KOPT-K1 (cell line): ENCODE measurements at regions not wholly inside any gene's neighbourhood (a gene's known extent, or its start where the extent isn't known, plus 50 kb on each side); places are given as distances from the start of the nearest gene placed in this dataset.
"Not testable (repeated sequence)": the region's sequence is repeated elsewhere in the genome, so short reads cannot be mapped to it uniquely, and the experiment has no call there.

Source experiments
- H3K27ac ChIP-seq: fragments of 200-600 bp; sonication (generic); 2 replicates; pipeline ENCODE4 v1.5.1; 2016; ENCODE audit warnings: antibody characterized with exemption, mild to moderate bottlenecking, low read depth, low read length; ENCODE audit not compliant: poor library complexity, severe bottlenecking
- H3K36me3 ChIP-seq: fragments of 200-600 bp; sonication (generic); 2 replicates; pipeline ENCODE4 v1.5.1; 2017; ENCODE audit warnings: antibody characterized with exemption, mild to moderate bottlenecking, low read length, moderate library complexity; ENCODE audit not compliant: insufficient read depth
- H3K9me3 ChIP-seq: fragments of 200-600 bp; sonication (generic); 2 replicates; pipeline ENCODE4 v1.5.1; 2017; ENCODE audit warnings: antibody characterized with exemption, low read length, mild to moderate bottlenecking; ENCODE audit not compliant: insufficient read depth, poor library complexity, severe bottlenecking

DNA sequence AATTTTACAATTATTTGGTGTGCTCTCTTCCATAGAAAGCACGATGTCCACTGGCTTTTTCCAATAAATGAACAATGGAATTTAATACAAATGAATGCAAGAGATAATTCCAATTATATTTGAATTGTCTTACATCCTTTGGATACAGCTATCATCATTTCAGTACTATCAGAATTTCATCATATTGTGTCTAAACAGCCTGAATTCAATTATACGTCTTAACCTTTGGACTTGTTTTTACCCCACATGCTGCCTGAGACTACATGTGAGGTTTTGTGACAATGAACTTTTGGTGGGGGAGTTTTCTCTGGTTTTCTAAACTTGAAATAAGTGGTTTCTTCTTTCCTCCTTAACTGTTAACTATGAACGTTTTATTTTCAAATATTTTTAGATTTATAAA is 1176.0 kb downstream of the EPHA7 start:
- Histone ChIP-seq H3K9me3 (no peaks in the 10 kb centered on the region), H3K27ac (no peak overlapping the region), H3K36me3 (no peaks in the 10 kb centered on the region)

DNA sequence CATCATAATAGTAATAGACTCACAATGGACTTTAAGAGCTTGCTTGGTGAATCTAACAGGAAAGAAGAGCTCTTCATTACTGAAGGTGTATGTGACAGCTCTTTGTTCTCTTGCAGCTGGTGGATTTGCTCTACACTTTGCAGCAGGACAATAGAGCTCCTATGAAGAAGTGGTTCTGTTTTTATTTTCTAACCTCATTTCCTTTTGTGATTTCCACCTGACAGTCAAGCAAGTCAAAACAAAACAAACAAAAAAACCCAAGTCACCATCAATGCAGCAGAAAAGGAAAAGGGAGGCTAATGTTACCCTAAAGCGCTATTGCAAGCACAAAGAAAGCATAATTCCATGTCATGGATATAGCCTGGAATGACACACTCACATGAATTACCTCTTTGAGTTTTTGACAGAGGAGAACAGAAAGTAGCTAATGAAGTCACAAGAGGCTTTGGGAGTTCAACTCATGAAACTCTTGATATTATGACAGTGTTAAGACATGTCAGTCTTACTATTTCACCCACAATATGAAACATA is 1188.1 kb downstream of the EPHA7 start:
- no peaks in the 10 kb centered on the region for H3K36me3 ChIP-seq
- no peak overlapping the region for H3K27ac ChIP-seq
- H3K9me3 ChIP-seq: no peaks in the 10 kb centered on the region

DNA sequence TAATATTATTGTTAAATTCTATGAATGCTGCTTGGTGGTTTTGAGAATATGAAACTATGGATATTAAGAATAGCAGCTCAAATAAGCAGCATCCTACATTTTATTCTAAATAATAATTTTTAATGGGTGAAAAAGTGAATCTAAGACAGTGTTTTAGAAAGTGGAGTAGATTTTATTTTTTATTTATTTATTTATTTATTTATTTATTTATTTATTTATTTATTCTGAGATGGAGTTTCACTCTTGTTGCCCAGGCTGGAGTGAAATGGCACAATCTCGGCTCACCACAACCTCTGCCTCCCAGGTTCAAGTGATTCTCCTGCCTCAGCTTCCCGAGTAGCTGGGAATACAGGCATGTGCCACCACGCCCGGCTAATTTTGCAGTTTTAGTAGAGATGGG is 1199.4 kb downstream of the EPHA7 start:
- H3K27ac ChIP-seq, H3K9me3 ChIP-seq, H3K36me3 ChIP-seq: not testable (repeated sequence)

DNA sequence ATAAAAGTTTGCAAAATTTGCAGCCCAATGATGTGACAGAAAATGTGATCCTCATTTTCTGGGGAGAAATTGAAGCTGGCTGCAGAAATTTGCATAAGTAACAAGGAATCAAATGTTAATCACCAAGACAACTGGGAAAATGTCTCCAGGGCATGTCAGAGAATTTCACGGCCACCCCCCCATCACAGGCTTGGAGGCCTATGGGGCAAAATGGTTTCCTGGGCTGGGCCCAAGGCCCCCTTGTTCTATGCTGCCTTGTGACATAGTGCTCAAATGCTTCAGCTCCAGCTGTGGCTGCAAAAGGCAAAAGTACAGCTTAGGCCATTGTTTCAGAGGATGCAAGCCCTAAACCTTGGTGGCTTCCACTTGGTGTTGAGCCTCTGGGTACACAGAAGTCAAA is 1202.6 kb downstream of the EPHA7 start:
- no peaks in the 10 kb centered on the region for H3K9me3 ChIP-seq
- H3K27ac ChIP-seq: no peak overlapping the region
- H3K36me3 ChIP-seq: no peaks in the 10 kb centered on the region

DNA sequence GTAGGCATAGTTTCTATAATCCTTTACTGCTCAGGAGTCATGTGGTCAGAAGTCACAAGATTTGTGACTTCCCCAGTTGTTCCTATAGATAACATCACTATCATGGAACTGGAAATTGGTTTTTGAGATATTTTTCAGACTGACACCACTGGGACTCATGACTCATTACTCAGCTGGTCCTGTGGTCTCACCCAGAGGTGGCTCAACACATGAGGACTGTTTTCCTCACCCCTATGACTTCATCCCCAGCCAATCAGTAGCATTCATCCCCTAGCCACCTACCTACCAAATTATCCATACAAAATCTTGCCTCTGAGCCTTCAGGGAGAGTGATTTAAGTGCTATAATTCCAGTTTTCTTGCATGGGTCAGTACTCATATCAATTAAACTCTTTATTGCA is 1217.7 kb downstream of the EPHA7 start:
- no peaks in the 10 kb centered on the region for H3K36me3 ChIP-seq
- no peak overlapping the region for H3K27ac ChIP-seq
- H3K9me3 ChIP-seq: peaks cover 6% of the 10 kb centered on the region

DNA sequence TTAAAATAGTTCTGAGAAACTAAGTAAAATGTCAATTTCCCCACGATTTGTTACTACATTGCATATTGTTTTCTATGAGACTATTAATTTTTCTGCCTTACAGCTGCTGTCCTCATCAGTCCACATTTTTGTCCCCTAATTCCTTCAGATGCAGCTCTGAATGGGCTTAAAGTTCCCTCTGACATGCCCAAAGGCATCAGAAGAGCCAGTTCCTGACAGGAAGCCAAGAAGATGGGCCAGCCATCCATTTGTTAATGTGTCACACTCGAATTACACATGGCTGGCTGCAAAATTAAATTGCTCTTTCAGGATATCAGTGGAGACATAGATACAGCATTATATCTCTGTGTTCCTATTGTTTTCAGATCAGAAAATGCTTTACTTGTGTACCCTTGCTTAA is 1223.0 kb downstream of the EPHA7 start:
- Histone ChIP-seq H3K9me3 (peaks cover 6% of the 10 kb centered on the region), H3K36me3 (no peaks in the 10 kb centered on the region), H3K27ac (no peak overlapping the region)

DNA sequence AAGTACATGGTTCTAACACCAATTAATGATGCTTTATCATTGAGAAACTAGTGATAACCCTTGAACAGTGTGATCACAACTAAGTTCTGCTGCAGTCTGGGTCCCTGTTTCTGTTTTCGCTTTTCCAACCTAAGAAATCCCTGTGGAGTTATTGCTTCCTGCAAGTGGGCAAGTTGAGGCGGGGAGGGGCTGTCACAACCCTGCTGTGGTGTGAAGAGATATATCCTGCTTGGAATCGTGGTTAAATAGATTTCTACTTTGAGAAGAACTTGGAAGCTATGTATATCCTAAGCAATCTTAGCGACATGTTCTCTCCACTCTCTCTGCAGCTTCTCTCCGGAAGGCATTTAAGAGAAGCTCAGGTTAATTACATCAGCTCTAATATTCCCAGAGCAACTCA is 1223.6 kb downstream of the EPHA7 start:
- H3K36me3 ChIP-seq: no peaks in the 10 kb centered on the region
- H3K27ac ChIP-seq: no peak overlapping the region
- H3K9me3 ChIP-seq: peaks cover 6% of the 10 kb centered on the region

DNA sequence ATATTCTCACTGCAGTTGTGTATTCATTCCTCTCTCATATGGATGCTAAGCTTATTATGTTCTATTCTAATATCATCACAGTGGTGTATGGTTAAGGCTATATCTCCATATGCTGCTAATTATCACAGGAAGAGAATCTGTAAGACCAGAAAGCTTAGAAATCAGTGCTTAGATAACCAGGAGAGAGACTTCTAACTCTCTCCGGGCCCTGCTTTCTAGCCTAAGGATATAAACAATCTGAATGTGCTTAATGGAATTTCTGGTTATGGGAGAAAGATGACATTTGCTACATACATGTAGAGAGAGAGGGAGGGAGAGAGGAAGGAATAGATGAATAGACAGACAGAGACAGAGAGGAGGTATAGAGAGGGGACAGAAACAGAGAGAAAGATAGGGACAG is 1231.3 kb downstream of the EPHA7 start:
- H3K36me3 ChIP-seq: no peaks in the 10 kb centered on the region

DNA sequence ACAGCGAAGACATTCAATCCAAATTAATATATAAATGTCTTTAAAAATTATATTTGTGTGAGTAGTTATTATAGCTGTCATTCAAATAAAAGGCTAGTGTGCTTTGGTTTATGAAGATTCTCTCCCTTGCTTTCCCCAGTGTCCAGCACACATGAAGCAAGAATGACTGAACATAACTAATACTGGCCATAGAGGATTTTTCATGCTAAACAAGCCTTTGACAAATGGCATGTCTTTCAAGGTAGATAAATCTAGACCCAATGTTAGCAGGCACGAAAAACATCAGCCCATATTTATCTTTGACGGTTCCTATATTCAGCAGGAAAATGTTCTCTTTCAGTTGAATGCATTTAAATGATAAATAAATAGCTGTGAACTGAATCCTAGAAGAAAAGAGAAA is 1234.4 kb downstream of the EPHA7 start:
- no peaks in the 10 kb centered on the region for H3K36me3 ChIP-seq
- H3K27ac ChIP-seq: no peak overlapping the region
- no peaks in the 10 kb centered on the region for H3K9me3 ChIP-seq

More for the DNA sequence above, 1231.3 kb downstream of the EPHA7 start:
- no peak overlapping the region for H3K27ac ChIP-seq
- H3K9me3 ChIP-seq: no peaks in the 10 kb centered on the region

DNA sequence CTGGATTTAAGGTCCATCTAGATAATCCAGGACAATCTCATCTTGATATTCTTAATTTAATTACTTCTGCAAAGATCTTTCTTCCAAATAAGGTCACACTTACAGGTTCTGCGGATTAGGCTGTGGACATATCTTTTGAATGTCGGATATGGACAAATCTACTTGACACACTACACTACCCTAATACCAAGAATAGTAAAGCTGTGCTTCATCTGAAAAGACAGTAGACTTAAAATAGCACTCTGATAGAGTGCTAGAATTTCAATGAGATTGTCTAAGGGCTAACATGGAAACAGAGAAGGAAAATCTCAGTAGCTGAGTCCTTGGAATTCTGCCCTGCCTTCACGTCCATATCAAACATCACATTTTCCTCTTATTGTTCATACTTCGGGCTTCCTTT is 1238.0 kb downstream of the EPHA7 start:
- Histone ChIP-seq H3K27ac (no peak overlapping the region), H3K36me3 (no peaks in the 10 kb centered on the region), H3K9me3 (no peaks in the 10 kb centered on the region)

DNA sequence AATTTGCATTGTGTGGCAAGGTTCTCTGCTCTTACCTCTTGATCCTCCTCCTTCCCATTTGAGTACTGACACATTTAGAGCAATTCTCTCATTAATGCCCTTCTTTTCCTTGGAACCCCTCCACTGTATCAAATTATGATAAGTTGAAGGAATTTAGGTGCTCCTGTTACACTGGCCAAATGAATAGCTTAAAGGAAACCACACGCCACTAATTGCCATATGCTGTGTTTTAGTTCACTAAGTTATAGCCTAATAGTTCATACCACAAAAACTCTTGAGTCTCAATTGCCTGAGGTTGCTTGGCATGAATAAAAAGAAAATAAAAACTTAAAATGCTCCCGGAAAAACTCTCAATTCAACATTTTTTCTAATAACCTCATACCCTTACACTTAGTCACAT is 1239.3 kb downstream of the EPHA7 start:
- Histone ChIP-seq H3K27ac (no peak overlapping the region), H3K9me3 (no peaks in the 10 kb centered on the region), H3K36me3 (no peaks in the 10 kb centered on the region)

DNA sequence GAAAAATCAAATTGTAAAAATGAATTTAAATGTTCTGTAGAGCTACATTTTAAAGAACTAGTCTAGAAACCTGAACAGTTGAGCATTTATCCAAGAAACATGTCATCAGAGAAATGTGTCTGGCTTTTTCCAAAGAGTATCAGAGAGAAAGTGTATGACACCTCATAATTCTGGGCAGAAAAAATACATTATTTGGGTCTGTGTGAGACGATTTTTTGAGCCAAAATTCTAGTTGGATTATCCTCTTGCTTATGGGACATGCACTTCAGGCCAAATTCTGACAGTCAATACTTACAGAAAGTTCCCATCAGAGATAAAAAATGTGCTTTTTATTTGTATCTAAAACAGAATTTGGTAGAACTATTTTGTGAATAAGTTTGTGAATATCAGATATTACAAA is 1242.7 kb downstream of the EPHA7 start:
- Histone ChIP-seq H3K9me3 (no peaks in the 10 kb centered on the region), H3K36me3 (no peaks in the 10 kb centered on the region), H3K27ac (no peak overlapping the region)

DNA sequence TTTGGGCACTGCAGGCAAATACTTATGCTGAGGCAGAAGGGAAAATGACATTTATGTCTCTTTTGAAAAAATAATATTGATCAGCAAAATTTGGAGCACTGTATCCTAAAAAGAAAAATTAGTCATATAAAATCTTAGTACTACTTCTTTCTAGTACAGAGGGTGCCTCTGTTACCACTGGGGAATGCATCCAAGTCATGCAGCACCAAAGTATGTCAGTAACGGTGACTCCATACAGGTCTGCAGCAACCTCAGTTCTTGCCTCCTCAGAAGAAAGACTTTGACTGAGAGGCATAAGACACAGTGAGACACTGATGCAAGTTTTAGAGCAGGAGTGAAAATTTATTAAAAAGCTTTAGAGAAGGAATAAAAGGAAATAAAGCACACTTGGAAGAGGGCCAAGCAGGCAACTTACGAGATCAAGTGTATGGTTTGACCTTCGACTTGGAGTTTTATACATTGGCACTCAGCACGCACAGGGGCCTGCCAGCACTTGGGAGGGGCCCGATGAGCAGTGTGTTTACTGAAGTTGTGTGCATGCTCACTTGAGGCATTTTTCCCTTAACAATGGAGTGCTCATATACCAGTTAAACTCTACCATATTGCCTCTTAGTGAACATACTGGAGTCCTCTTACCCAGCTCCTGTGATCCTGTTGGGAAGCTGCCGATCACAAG is 1244.8 kb downstream of the EPHA7 start:
- no peaks in the 10 kb centered on the region for H3K36me3 ChIP-seq
- H3K27ac ChIP-seq: no peak overlapping the region

DNA sequence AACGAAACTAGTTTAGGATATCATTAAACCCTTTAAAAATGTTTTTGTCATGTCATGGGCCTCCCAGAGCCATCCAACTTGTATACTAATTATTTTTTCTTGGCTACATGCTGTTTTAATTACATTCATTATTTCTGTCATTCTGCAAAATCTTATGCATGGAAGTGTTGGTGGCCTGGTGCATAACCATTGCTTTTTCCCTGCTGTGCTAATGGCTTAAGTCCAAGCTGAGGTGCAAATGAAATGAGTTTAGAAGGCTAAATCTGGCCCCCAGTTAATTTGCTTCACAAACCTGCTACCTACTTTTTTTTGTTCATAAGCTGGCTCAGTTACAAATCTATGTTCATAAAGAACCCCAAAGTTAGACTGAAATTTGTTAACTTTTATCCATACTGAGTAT is 1249.9 kb downstream of the EPHA7 start:
- no peak overlapping the region for H3K27ac ChIP-seq
- H3K36me3 ChIP-seq: no peaks in the 10 kb centered on the region
- no peaks in the 10 kb centered on the region for H3K9me3 ChIP-seq

More for the DNA sequence above, 1244.8 kb downstream of the EPHA7 start:
- no peaks in the 10 kb centered on the region for H3K9me3 ChIP-seq

DNA sequence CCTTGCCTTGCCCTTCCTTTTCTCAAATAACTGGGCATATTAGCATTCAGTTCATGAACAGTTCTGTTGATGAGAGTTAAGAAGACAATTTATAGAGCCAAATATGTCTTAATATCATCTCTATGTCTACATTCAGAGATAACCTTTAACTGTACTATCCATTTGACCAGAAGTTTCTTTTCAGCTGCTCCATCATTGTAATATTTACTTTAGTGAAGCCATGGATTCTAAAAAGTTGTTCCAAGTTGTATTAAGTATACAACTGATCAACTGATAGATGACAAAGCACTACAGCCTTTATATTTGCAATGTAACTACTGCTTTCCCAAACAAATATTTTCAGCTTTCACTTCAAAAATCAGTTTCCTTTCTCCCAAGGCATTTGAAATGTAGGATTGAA is 1252.7 kb downstream of the EPHA7 start:
- H3K36me3 ChIP-seq: no peaks in the 10 kb centered on the region
- H3K9me3 ChIP-seq: no peaks in the 10 kb centered on the region
- no peak overlapping the region for H3K27ac ChIP-seq

DNA sequence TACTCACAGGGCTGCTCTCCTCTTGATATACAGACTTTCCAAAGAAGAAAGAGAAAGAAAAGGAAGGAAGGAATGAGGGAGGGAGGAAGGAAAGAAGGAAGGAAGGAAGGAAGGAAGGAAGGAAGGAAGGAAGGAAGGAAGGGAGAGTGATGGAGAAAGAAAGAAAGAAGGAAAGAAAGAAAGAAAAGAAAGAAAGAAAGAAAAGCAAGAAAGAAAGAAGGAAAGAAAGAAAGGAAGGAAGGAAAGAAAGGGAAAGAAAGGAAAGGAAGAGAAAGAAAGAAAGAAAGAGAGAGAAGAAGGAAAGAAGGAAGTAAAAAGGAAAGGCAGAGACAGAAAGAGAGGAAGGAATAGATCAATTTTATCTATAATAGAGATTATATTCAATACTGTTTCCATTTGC is 1257.4 kb downstream of the EPHA7 start:
- Histone ChIP-seq H3K9me3 (no peaks in the 10 kb centered on the region), H3K36me3 (no peaks in the 10 kb centered on the region), H3K27ac (no peak overlapping the region)
